A172 (cell line): ENCODE measurements at regions not wholly inside any gene's neighbourhood (a gene's known extent, or its start where the extent isn't known, plus 50 kb on each side); places are given as distances from the start of the nearest gene placed in this dataset.

Experiments used
- DNase-seq: peaks from one replicate; pipeline ENCODE4 v3.0.0-alpha.2; 2015; ENCODE audit warnings: low spot score

DNA sequence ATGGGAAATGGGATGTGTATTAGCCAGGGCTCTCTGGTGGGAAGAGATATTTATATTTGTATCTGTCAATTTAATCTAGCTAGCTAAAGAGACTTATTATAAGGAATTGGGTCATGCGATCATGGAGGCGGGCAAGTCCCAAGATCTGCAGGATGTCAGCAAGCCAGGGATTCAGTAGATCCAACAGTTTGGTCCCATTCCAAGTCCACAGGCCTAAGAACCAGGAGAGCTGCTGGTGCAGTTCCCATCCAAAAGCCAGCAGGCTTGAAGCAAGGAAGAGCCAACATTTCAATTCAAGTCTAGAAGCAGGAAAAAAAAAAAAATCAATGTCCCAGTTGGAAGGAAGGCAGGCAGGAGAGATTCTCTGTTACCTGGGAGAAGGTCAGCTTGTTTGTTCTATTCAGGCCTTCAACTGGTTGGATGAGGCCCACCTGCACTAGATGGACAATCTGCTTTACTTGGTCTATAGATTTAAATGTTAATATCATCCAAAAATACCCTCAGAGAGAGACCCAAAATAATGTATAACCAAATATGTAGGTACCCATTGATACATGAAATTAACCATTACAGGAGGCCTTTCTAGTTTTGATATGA lies 60.7 kb upstream of the BCAT1 start:
- DNase-seq, result no peak

DNA sequence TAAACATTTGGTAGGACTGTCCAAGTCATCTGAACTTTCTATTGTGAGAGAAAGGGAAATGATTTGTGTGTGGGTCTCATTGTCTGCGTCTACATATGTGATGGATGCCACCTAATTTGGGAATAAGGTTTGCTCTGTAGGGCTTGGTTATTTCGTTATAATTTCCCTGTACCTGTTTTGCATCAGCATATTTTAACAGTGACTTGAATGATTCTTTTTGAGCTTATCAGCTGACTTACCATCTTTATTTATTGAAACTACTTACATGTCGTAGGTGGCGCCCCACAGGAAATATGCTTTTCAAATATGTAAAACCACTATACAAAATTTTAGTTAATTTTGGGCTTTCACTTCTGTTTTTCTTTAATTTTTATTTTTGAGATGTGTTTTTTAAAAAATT lies 56.5 kb upstream of the BCAT1 start:
- DNase-seq, result no peak

GRCh38 chr12:25004447-25004846 lies 55.5 kb upstream of the BCAT1 start:
- DNase-seq, result no peak

GRCh38 chr12:25001311-25001710 lies 52.4 kb upstream of the BCAT1 start:
- no peak for DNase-seq
